Thoracic aorta (tissue), 2 donors: ENCODE measurements at regions not wholly inside any gene's neighbourhood (a gene's known extent, or its start where the extent isn't known, plus 50 kb on each side); places are given as distances from the start of the nearest gene placed in this dataset.
"Not testable (repeated sequence)": the region's sequence is repeated elsewhere in the genome, so short reads cannot be mapped to it uniquely, and the experiment has no call there.

Source experiments
- ATAC-seq: fragments of 150-250 bp; one replicate; pipeline ENCODE4 v1.8.0; 2017; ENCODE audit warnings: low read depth; ENCODE audit not compliant: insufficient number of reproducible peaks, low FRiP score
- DNase-seq: peaks from one replicate; pipeline ENCODE4 v3.0.0-alpha.2; 2020; ENCODE audit warnings: low spot score
- H3K27ac ChIP-seq, 2 donors: fragments of 200-600 bp; sonication (generic); 1 replicate in 1 of 2; 2 replicates in 1 of 2; pipeline ENCODE4 v1.5.1; 2016; ENCODE audit warnings: mild to moderate bottlenecking in 2 of 2, moderate library complexity in 2 of 2
- H3K27me3 ChIP-seq: fragments of 200-600 bp; sonication (generic); replicated peaks from 2 replicates; pipeline ENCODE4 v1.6.0; 2016; ENCODE audit warnings: mild to moderate bottlenecking; ENCODE audit not compliant: insufficient read depth
- H3K36me3 ChIP-seq: fragments of 200-600 bp; sonication (generic); one replicate; pipeline ENCODE4 v1.5.1; 2016
- H3K4me1 ChIP-seq, 2 donors: fragments of 200-600 bp; sonication (generic); 1 replicate in 1 of 2; 2 replicates in 1 of 2; pipeline versions ENCODE4 v1.5.1 to v1.6.0; 2016; ENCODE audit warnings: low read depth in 2 of 2, mild to moderate bottlenecking in 1 of 2; ENCODE audit not compliant: control insufficient read depth in 1 of 2
- H3K4me3 ChIP-seq: fragments of 200-600 bp; sonication (generic); 2 replicates; pipeline ENCODE4 v1.5.1; 2016; ENCODE audit warnings: mild to moderate bottlenecking
- H3K9me3 ChIP-seq: fragments of 200-600 bp; sonication (generic); 2 replicates; pipeline ENCODE4 v1.5.1; 2016
- TF ChIP-seq, protein P1 (sequence below): fragments of 200-600 bp; sonication (generic); IDR thresholded peaks from one replicate; pipeline ENCODE4 v1.5.1; 2019; ENCODE audit warnings: antibody characterized with exemption

DNA sequence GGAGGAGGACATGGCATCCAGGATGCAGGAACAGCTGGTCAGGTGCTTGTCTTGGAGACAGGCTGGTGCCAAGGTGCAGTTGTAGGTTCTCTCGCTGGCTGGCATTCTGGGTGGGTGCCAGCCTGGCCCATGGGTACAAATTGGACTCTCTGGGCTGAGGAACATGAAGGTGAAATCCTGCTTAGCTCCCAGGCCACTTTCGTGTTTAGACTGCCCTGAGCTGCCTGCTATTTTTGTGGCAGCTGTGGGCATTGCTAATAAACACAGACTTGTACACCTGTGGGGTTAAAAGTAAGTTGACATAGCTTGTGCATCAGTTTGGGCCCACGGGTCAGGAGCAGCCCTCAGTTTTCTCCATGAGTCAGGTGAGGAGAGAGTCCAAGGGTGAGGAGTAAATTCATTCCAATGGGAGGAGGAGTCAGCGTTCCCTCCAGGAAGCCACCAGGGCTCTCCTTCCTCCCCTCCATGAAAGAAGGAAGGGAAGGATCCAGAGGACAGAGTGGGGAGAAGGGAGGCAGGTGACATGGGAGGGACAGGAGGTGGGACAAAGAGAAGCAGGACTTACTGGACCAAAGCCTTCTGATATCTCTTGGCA lies 380.0 kb downstream of the GLRX3 start:
- Histone ChIP-seq H3K27me3 (no peaks in the 10 kb centered on the region), H3K4me1 (no peaks in the 10 kb centered on the region), H3K27ac (no peak overlapping the region), H3K4me3 (no peak overlapping the region), H3K36me3 (no peaks in the 10 kb centered on the region), H3K9me3 (no peaks in the 10 kb centered on the region)
- ATAC-seq (no peak), DNase-seq (no peak)
- TF ChIP-seq, protein P1, sequence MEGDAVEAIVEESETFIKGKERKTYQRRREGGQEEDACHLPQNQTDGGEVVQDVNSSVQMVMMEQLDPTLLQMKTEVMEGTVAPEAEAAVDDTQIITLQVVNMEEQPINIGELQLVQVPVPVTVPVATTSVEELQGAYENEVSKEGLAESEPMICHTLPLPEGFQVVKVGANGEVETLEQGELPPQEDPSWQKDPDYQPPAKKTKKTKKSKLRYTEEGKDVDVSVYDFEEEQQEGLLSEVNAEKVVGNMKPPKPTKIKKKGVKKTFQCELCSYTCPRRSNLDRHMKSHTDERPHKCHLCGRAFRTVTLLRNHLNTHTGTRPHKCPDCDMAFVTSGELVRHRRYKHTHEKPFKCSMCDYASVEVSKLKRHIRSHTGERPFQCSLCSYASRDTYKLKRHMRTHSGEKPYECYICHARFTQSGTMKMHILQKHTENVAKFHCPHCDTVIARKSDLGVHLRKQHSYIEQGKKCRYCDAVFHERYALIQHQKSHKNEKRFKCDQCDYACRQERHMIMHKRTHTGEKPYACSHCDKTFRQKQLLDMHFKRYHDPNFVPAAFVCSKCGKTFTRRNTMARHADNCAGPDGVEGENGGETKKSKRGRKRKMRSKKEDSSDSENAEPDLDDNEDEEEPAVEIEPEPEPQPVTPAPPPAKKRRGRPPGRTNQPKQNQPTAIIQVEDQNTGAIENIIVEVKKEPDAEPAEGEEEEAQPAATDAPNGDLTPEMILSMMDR = no peak

DNA sequence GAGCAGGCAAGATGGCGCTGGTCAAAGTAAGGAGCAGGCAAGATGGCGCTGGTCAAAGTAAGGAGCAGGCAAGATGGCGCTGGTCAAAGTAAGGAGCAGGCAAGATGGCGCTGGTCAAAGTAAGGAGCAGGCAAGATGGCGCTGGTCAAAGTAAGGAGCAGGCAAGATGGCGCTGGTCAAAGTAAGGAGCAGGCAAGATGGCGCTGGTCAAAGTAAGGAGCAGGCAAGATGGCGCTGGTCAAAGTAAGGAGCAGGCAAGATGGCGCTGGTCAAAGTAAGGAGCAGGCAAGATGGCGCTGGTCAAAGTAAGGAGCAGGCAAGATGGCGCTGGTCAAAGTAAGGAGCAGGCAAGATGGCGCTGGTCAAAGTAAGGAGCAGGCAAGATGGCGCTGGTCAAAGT lies 382.7 kb downstream of the GLRX3 start:
- DNase-seq, H3K9me3 ChIP-seq, H3K4me3 ChIP-seq, H3K36me3 ChIP-seq, H3K27me3 ChIP-seq, H3K27ac ChIP-seq, H3K4me1 ChIP-seq, ATAC-seq: not testable (repeated sequence)

DNA sequence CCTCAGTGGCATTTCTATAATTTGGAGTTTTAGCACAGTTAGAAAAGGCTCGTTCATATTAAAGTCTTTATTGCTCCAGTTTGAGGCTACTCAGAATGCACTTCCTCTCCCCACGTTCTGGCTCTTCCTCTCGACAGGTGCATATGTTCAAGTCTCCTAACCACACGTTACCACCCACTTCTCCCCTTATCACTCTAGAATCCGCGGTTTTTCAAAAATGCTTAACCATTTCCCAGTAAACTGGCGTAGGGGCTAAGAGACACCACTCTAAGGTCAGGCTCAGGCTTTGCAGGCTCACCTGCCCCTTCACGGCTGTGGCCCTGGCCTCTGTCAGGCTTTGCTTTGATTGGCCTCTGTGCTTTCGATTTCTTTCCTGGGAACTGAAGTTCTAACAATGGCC lies 383.6 kb downstream of the GLRX3 start:
- Histone ChIP-seq H3K36me3 (no peaks in the 10 kb centered on the region), H3K9me3 (no peaks in the 10 kb centered on the region), H3K27me3 (no peaks in the 10 kb centered on the region), H3K4me1 (no peaks in the 10 kb centered on the region), H3K27ac (no peak overlapping the region), H3K4me3 (no peak overlapping the region)
- ATAC-seq (no peak), DNase-seq (no peak)
- TF ChIP-seq, protein P1 = no peak

DNA sequence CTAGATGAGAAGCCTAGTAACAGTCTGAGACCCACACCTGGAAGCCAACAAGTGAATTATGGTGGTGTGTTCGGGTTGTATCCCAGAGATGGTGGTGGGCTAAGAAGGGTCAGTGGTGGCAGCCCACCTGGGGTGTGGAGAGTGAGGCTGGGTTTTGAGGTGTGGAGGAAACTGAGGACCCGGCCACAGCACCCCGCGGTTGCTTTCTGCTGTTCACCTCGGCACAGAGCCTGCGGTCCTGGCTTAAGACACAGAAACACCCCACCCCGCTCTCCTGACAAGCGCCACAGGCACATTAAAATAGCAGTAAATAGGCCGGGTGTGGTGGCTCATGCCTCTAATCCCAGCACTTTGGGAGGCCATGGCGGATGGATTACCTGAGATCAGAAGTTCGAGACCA lies 395.1 kb downstream of the GLRX3 start:
- DNase-seq (no peak), ATAC-seq (no peak)
- Histone ChIP-seq H3K4me3 (no peak overlapping the region), H3K36me3 (no peaks in the 10 kb centered on the region), H3K27me3 (no peaks in the 10 kb centered on the region), H3K4me1 (no peaks in the 10 kb centered on the region), H3K27ac (no peak overlapping the region), H3K9me3 (no peaks in the 10 kb centered on the region)
- TF ChIP-seq, protein P1 = no peak

DNA sequence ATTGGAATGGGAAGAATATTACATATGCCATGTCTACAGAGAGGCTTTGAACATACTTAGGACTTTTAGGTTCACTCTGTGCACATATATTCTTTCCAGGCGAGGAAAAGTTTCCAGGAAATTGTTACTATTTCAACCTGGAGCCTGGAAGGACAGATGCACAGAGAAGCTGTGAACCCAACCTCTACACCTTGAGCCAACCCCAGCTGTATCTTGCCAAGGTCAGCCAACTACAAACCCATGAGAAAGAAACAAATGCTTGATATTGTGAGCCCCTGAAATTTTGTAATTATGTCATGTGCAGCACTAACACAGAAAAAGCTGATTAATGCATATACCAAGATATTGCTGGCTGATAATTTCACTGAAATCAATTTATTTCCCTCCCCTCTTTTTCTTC lies 404.9 kb downstream of the GLRX3 start:
- ATAC-seq = no peak
- H3K4me3 ChIP-seq = no peak overlapping the region
- no peak for DNase-seq
- H3K36me3 ChIP-seq = no peaks in the 10 kb centered on the region
- TF ChIP-seq, protein P1 = no peak
- no peaks in the 10 kb centered on the region for H3K9me3 ChIP-seq
- H3K4me1 ChIP-seq = no peaks in the 10 kb centered on the region
- H3K27ac ChIP-seq = no peak overlapping the region
- H3K27me3 ChIP-seq = no peaks in the 10 kb centered on the region

DNA sequence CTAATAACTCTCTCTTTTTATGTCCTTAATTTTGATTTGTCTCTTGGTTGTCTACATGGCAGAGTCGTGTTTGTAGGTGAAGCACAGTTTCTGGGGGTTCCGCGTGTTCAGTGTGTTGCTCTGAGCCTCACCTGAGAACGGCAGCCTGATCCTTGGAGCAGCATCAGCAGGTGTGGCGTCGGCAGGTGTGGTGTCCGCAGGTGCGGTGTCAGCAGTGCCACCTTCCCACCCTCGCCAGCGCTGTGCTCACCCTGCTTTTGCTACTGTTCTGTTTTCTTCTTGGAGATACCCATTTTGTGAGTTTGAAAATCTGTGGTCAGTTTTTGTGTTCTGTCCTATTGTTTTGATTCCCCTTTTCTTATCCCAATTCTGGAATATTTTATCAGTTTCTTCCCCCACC lies 406.6 kb downstream of the GLRX3 start:
- H3K4me3 ChIP-seq = no peak overlapping the region
- H3K4me1 ChIP-seq = no peaks in the 10 kb centered on the region
- H3K36me3 ChIP-seq = no peaks in the 10 kb centered on the region
- DNase-seq (no peak), ATAC-seq (no peak)
- H3K9me3 ChIP-seq = no peaks in the 10 kb centered on the region
- H3K27ac ChIP-seq = no peak overlapping the region
- TF ChIP-seq, protein P1 = no peak
- H3K27me3 ChIP-seq = no peaks in the 10 kb centered on the region
